AG04450 (cell line): ENCODE measurements at regions not wholly inside any gene's neighbourhood (a gene's known extent, or its start where the extent isn't known, plus 50 kb on each side); places are given as distances from the start of the nearest gene placed in this dataset.

Experiments
- CTCF ChIA-PET: fragments of 300-600, 350-600 bp; formaldehyde crosslinking; extraction: SDS; loops from one replicate; lab custom pipeline; 2022; ENCODE audit warnings: antibody characterized with exemption, inconsistent platforms; lab: Charles Lee
- POLR2A ChIA-PET: fragments of 350-600 bp; formaldehyde crosslinking; extraction: SDS; loops from one replicate; lab custom pipeline; 2021; ENCODE audit warnings: antibody characterized with exemption, inconsistent platforms; lab: Yijun Ruan, JAX
- DNase-seq: peaks from one replicate; pipeline ENCODE4 v3.0.0-alpha.2; 2011; ENCODE audit warnings: low read depth, low spot score
- H3K27ac ChIP-seq: one replicate; pipeline ENCODE4 v1.5.1; 2012; ENCODE audit warnings: low read depth, low read length, control low read depth
- H3K27me3 ChIP-seq: one replicate; pipeline ENCODE4 v1.6.0; 2012; ENCODE audit warnings: low read length; ENCODE audit not compliant: control insufficient read depth, insufficient read depth
- H3K4me3 ChIP-seq: 2 replicates; pipeline ENCODE4 v1.5.1; 2011; ENCODE audit warnings: mild to moderate bottlenecking, low read depth, low read length, control low read depth
- H3K9me3 ChIP-seq: 2 replicates; pipeline ENCODE4 v1.5.1; 2012; ENCODE audit warnings: low read length; ENCODE audit not compliant: control insufficient read depth, insufficient read depth
- CTCF ChIP-seq: IDR thresholded peaks from 2 replicates; pipeline ENCODE4 v1.5.1; 2011; ENCODE audit warnings: low read depth, low read length, control low read depth, inconsistent platforms

- Histone ChIP-seq H3K27me3 (no peaks in the 10 kb centered on the region), H3K9me3 (peaks cover 3% of the 10 kb centered on the region; the same call in 1 of the 2 replicates), H3K4me3 (no peak overlapping the region), H3K27ac (no peak overlapping the region)
- ChIA-PET POLR2A (no interaction called here), CTCF (no interaction called here)
- no peak for DNase-seq
- TF ChIP-seq CTCF = no peak
Measured at GRCh38 chr4:30002341-30002740, 717.8 kb upstream of the PCDH7 start.

GRCh38 chr4:30005995-30006394 is 714.2 kb upstream of the PCDH7 start:
- peaks cover 11% of the 10 kb centered on the region; the same call in 1 of the 2 replicates for H3K9me3 ChIP-seq
- CTCF ChIA-PET = no interaction called here
- POLR2A ChIA-PET = no interaction called here
- H3K4me3 ChIP-seq = no peak overlapping the region
- TF ChIP-seq CTCF = no peak
- H3K27me3 ChIP-seq = no peaks in the 10 kb centered on the region
- H3K27ac ChIP-seq = no peak overlapping the region
- no peak for DNase-seq

- H3K4me3 ChIP-seq = no peak overlapping the region
- no peak for TF ChIP-seq CTCF
- ChIA-PET POLR2A (no interaction called here), CTCF (no interaction called here)
- DNase-seq = no peak
- H3K9me3 ChIP-seq = peaks cover 3% of the 10 kb centered on the region
- no peak overlapping the region for H3K27ac ChIP-seq
- no peaks in the 10 kb centered on the region for H3K27me3 ChIP-seq
Measured at GRCh38 chr4:30024526-30024925, 695.6 kb upstream of the PCDH7 start.

- Histone ChIP-seq H3K27ac (no peak overlapping the region), H3K27me3 (no peaks in the 10 kb centered on the region), H3K9me3 (peaks cover 3% of the 10 kb centered on the region), H3K4me3 (no peak overlapping the region)
- ChIA-PET CTCF (no interaction called here), POLR2A (no interaction called here)
- DNase-seq = no peak
- no peak for TF ChIP-seq CTCF
Measured at GRCh38 chr4:30028826-30029225, 691.3 kb upstream of the PCDH7 start.

GRCh38 chr4:30056016-30056766 is 664.0 kb upstream of the PCDH7 start:
- ChIA-PET CTCF (no interaction called here), POLR2A (no interaction called here)
- no peak overlapping the region for H3K4me3 ChIP-seq
- DNase-seq = no peak
- H3K27me3 ChIP-seq = no peaks in the 10 kb centered on the region
- no peak overlapping the region for H3K27ac ChIP-seq
- no peak for TF ChIP-seq CTCF
- H3K9me3 ChIP-seq = no peaks in the 10 kb centered on the region
